IPS-NIHi7 (cell line): ENCODE measurements at regions not wholly inside any gene's neighbourhood (a gene's known extent, or its start where the extent isn't known, plus 50 kb on each side); places are given as distances from the start of the nearest gene placed in this dataset.
"Not testable (repeated sequence)": the region's sequence is repeated elsewhere in the genome, so short reads cannot be mapped to it uniquely, and the experiment has no call there.

ENCODE experiments used
- DNase-seq: peaks from one replicate; pipeline ENCODE4 v3.0.0; 2012; ENCODE audit warnings: mixed read lengths; ENCODE audit errors: extremely low spot score

GRCh38 chr22:22120160-22120559 is 124.4 kb upstream of the VPREB1 start:
- no peak for DNase-seq

GRCh38 chr22:22118987-22119386 is 125.6 kb upstream of the VPREB1 start:
- DNase-seq, result no peak

GRCh38 chr22:22117864-22118544 is 126.6 kb upstream of the VPREB1 start:
- DNase-seq, result not testable (repeated sequence)

GRCh38 chr22:22116997-22117770 is 127.4 kb upstream of the VPREB1 start:
- not testable (repeated sequence) for DNase-seq

- no peak for DNase-seq
Measured at GRCh38 chr22:22113701-22114100, 130.9 kb upstream of the VPREB1 start.

- DNase-seq, result no peak
Measured at GRCh38 chr22:22112533-22113294, 130.1 kb upstream of the TOP3B start.

GRCh38 chr22:22111983-22112382 is 129.4 kb upstream of the TOP3B start:
- DNase-seq, result no peak

GRCh38 chr22:22111267-22111751 is 128.7 kb upstream of the TOP3B start:
- no peak for DNase-seq

- DNase-seq, result peak; percentile 69
Measured at GRCh38 chr22:22110548-22111266, 128.1 kb upstream of the TOP3B start.

- DNase-seq, result no peak
Measured at GRCh38 chr22:22109693-22110466, 127.3 kb upstream of the TOP3B start.

GRCh38 chr22:22106855-22107254 is 124.3 kb upstream of the TOP3B start:
- DNase-seq, result no peak

- no peak for DNase-seq
Measured at GRCh38 chr22:22105364-22105763, 122.8 kb upstream of the TOP3B start.

- peak; percentile 71 for DNase-seq
Measured at GRCh38 chr22:22103078-22103875, 120.7 kb upstream of the TOP3B start.

GRCh38 chr22:22099833-22100812 is 117.5 kb upstream of the TOP3B start:
- peak; percentile 49 for DNase-seq

GRCh38 chr22:22099194-22099486 is 116.6 kb upstream of the TOP3B start:
- no peak for DNase-seq

- DNase-seq, result no peak
Measured at GRCh38 chr22:22098457-22099193, 116.0 kb upstream of the TOP3B start.

- no peak for DNase-seq
Measured at GRCh38 chr22:22097727-22098228, 115.2 kb upstream of the TOP3B start.

GRCh38 chr22:22094921-22095320 is 112.3 kb upstream of the TOP3B start:
- DNase-seq, result no peak
